ENCODE measurements at regions not wholly inside any gene's neighbourhood (a gene's known extent, or its start where the extent isn't known, plus 50 kb on each side); places are given as distances from the start of the nearest gene placed in this dataset.

- Histone ChIP-seq H3K4me1 (no peaks in the 10 kb centered on the region), H3K36me3 (ENCODE audit: insufficient read depth in 1 of 2, low read depth in 1 of 2) (no peaks in the 10 kb centered on the region), H3K4me3 (no peak overlapping the region), H3K27me3 (ENCODE audit: insufficient read depth in 3 of 3, low read length in 2 of 3) (peaks cover 0 to 3% (median 0%) of the 10 kb centered on the region in 3 donors), H3K27ac (no peak overlapping the region), H3K9me3 (no peaks in the 10 kb centered on the region)
- WGBS, 3 donors, result 90 to 96% (median 94%) methylated on average over 2 of the region's 2 CpGs
- intact Hi-C loops (cut with DNase I), result no loop called here
- no peak for ATAC-seq
- DNase-seq, result no peak
- no peak for TF ChIP-seq CTCF (IDR thresholded peaks at IDR 0.05)
Measured at GRCh38 chr9:21686738-21687137, 115.7 kb upstream of the MTAP start.

GRCh38 chr9:21687351-21687750 is 115.1 kb upstream of the MTAP start:
- Histone ChIP-seq H3K4me3 (no peak overlapping the region), H3K36me3 (ENCODE audit: insufficient read depth in 1 of 2, low read depth in 1 of 2) (no peaks in the 10 kb centered on the region), H3K27me3 (ENCODE audit: insufficient read depth in 3 of 3, low read length in 2 of 3) (peaks cover 0 to 3% (median 0%) of the 10 kb centered on the region in 3 donors), H3K27ac (no peak overlapping the region), H3K4me1 (no peaks in the 10 kb centered on the region), H3K9me3 (no peaks in the 10 kb centered on the region)
- intact Hi-C loops (cut with DNase I), result no loop called here
- no peak for TF ChIP-seq CTCF (IDR thresholded peaks at IDR 0.05)
- ATAC-seq (no peak), DNase-seq (no peak)

- Histone ChIP-seq H3K36me3 (ENCODE audit: insufficient read depth in 1 of 2, low read depth in 1 of 2) (no peaks in the 10 kb centered on the region), H3K27ac (no peak overlapping the region), H3K4me3 (no peak overlapping the region), H3K4me1 (no peaks in the 10 kb centered on the region), H3K27me3 (ENCODE audit: insufficient read depth in 3 of 3, low read length in 2 of 3) (peaks cover 0 to 3% (median 0%) of the 10 kb centered on the region in 3 donors), H3K9me3 (no peaks in the 10 kb centered on the region)
- TF ChIP-seq CTCF (IDR thresholded peaks at IDR 0.05), result no peak
- intact Hi-C loops (cut with DNase I), result no loop called here
- ATAC-seq (peak; percentile 49 to 81 (median 65)), DNase-seq (peak; percentile 27 to 59)
- 69 to 79% (median 74%) methylated on average over 8 of the region's 8 CpGs for WGBS, 3 donors
Measured at GRCh38 chr9:21688108-21689102, 114.0 kb upstream of the MTAP start.

- H3K27me3 ChIP-seq (ENCODE audit: insufficient read depth in 3 of 3, low read length in 2 of 3), result peaks cover 0 to 3% (median 0%) of the 10 kb centered on the region in 3 donors
- 65 to 86% (median 66%) methylated on average over 1 of the region's 1 CpG for WGBS, 3 donors
- ATAC-seq, result no peak
- H3K36me3 ChIP-seq (ENCODE audit: insufficient read depth in 1 of 2, low read depth in 1 of 2), result no peaks in the 10 kb centered on the region
- no peak for TF ChIP-seq CTCF (IDR thresholded peaks at IDR 0.05)
- H3K4me1 ChIP-seq, result no peaks in the 10 kb centered on the region
- H3K27ac ChIP-seq, result no peak overlapping the region
- DNase-seq, result no peak
- intact Hi-C loops (cut with DNase I), result no loop called here
- no peak overlapping the region for H3K4me3 ChIP-seq
- H3K9me3 ChIP-seq, result no peaks in the 10 kb centered on the region
Measured at GRCh38 chr9:21689854-21690253, 112.6 kb upstream of the MTAP start.
